ENCODE measurements at regions not wholly inside any gene's neighbourhood (a gene's known extent, or its start where the extent isn't known, plus 50 kb on each side); places are given as distances from the start of the nearest gene placed in this dataset.

DNA sequence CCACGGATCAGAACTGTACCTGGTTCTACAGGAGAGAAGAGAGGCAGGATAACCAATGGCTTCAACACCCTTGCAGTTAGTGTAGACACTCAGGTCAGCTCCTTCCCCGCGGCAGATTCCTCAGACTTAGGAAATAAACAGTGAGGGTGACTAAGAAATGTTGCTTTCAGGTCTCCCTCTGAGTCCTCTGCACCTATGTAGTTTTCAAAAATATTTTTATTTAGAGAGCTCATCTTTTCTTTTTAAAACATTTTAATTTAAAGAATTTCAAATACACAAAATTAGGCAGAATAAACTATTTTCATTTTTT lies 195.2 kb downstream of the KLF12 start:
- H3K4me2 ChIP-seq = no peak overlapping the region

DNA sequence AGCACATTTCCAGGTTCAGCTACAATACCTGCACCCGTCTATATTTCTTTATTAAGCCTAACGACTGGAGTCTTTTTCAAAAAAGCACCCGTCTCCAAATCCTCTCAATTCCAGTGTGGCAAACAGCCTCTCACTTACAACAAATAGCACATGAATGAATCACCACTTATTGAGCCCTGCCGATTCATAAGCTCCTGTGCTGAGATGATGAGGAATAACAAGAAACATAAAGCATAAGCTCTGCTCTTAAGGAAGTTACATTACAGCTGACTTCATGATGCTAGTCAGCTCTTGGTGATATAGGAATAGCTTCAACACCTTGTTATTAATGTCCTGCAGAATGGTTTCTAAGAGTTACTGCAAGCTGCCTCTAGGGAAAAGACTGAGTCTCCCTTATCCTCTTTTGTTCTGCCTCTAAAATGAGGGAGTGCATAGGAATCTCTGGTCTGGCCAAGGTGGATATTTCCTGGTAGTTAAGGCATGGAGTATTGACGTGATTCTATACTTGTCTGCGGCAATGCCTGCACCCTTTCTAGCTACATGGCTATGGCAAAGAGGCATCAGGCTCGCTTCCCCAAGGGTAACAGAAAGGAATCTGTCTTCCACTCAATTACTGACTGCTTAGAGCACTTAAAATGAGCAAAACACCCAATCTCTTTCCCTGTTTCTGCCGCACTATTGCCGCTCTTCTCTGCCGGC lies 195.7 kb downstream of the KLF12 start:
- no peaks in the 10 kb centered on the region for H3K79me2 ChIP-seq (ENCODE audit: insufficient read depth, low read depth)
- no peaks in the 10 kb centered on the region for H4K20me1 ChIP-seq (ENCODE audit: insufficient read depth)
- H3K9ac ChIP-seq = no peak overlapping the region
- no peak overlapping the region for H3K27ac ChIP-seq
- H3K4me2 ChIP-seq = no peak overlapping the region
- no peak overlapping the region for H2AFZ ChIP-seq (ENCODE audit: low read depth)
- no peaks in the 10 kb centered on the region for H3K36me3 ChIP-seq (ENCODE audit: insufficient read depth)
- no peaks in the 10 kb centered on the region for H3K27me3 ChIP-seq (ENCODE audit: insufficient read depth, low read depth)
- no peak overlapping the region for H3K4me3 ChIP-seq (IDR thresholded peaks at IDR 0.05; ENCODE audit: insufficient read depth, low read depth, low read length)
- TF ChIP-seq, protein P1, sequence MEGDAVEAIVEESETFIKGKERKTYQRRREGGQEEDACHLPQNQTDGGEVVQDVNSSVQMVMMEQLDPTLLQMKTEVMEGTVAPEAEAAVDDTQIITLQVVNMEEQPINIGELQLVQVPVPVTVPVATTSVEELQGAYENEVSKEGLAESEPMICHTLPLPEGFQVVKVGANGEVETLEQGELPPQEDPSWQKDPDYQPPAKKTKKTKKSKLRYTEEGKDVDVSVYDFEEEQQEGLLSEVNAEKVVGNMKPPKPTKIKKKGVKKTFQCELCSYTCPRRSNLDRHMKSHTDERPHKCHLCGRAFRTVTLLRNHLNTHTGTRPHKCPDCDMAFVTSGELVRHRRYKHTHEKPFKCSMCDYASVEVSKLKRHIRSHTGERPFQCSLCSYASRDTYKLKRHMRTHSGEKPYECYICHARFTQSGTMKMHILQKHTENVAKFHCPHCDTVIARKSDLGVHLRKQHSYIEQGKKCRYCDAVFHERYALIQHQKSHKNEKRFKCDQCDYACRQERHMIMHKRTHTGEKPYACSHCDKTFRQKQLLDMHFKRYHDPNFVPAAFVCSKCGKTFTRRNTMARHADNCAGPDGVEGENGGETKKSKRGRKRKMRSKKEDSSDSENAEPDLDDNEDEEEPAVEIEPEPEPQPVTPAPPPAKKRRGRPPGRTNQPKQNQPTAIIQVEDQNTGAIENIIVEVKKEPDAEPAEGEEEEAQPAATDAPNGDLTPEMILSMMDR (conservative IDR thresholded peaks at IDR 0.05; ENCODE audit: low read depth, low read length) = no peak
- H3K4me1 ChIP-seq (ENCODE audit: low read depth, poor library complexity, severe bottlenecking) = no peaks in the 10 kb centered on the region

More for the DNA sequence above, 195.2 kb downstream of the KLF12 start:
- Histone ChIP-seq H3K27ac (no peak overlapping the region), H3K27me3 (ENCODE audit: insufficient read depth, low read depth) (no peaks in the 10 kb centered on the region), H3K4me1 (ENCODE audit: low read depth, poor library complexity, severe bottlenecking) (no peaks in the 10 kb centered on the region), H3K9ac (no peak overlapping the region), H3K4me3 (IDR thresholded peaks at IDR 0.05; ENCODE audit: insufficient read depth, low read depth, low read length) (no peak overlapping the region), H3K79me2 (ENCODE audit: insufficient read depth, low read depth) (no peaks in the 10 kb centered on the region), H3K36me3 (ENCODE audit: insufficient read depth) (no peaks in the 10 kb centered on the region), H4K20me1 (ENCODE audit: insufficient read depth) (no peaks in the 10 kb centered on the region), H2AFZ (ENCODE audit: low read depth) (no peak overlapping the region)
- TF ChIP-seq, protein P1 (conservative IDR thresholded peaks at IDR 0.05; ENCODE audit: low read depth, low read length) = no peak

DNA sequence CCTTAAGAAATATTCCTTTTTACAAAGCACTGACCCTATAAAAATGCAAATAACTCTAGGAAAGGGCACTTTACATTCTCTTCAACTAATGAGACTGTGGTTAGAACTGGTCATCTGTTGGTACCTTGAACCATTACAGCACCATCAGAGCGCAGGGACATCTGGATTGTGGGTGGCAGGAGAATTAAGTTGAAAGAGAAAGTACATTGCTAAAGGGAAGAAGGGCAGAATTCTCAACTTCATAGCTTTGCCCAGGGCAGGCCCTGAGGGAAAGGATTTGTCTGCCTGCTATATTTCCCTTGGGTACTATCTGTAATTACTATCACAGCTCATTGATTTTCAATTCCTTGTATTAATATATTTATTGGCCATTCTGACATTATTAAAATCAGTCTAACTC lies 196.8 kb downstream of the KLF12 start:
- TF ChIP-seq, protein P1 (conservative IDR thresholded peaks at IDR 0.05; ENCODE audit: low read depth, low read length) = no peak
- no peaks in the 10 kb centered on the region for H3K36me3 ChIP-seq (ENCODE audit: insufficient read depth)

DNA sequence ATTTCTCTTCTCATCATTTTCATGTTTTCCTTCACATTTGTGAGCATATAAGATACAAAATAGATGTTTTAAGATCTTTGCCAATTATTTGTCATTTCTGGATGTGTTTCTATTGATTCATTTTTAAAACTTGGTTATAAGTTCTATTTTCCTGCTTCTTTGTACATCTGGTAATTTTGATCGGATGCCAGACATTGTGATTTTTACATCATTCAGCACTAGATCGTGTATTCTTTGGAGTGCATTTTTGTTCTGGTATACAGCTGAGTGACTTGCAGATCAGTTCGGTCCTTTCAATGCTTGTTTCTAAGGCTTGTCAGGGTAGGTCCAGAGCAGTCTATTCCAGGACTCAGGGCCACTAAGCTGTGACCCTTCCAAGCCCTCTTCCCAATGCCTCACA lies 198.2 kb downstream of the KLF12 start:
- H3K4me3 ChIP-seq (IDR thresholded peaks at IDR 0.05; ENCODE audit: insufficient read depth, low read depth, low read length) = no peak overlapping the region
- H3K9ac ChIP-seq = no peak overlapping the region
- H3K4me2 ChIP-seq = no peak overlapping the region
- no peak overlapping the region for H3K27ac ChIP-seq
- no peak overlapping the region for H2AFZ ChIP-seq (ENCODE audit: low read depth)
- H3K4me1 ChIP-seq (ENCODE audit: low read depth, poor library complexity, severe bottlenecking) = no peaks in the 10 kb centered on the region
- TF ChIP-seq, protein P1 (conservative IDR thresholded peaks at IDR 0.05; ENCODE audit: low read depth, low read length) = no peak
- no peaks in the 10 kb centered on the region for H3K36me3 ChIP-seq (ENCODE audit: insufficient read depth)
- no peaks in the 10 kb centered on the region for H3K79me2 ChIP-seq (ENCODE audit: insufficient read depth, low read depth)
- H4K20me1 ChIP-seq (ENCODE audit: insufficient read depth) = no peaks in the 10 kb centered on the region
- no peaks in the 10 kb centered on the region for H3K27me3 ChIP-seq (ENCODE audit: insufficient read depth, low read depth)

More for the DNA sequence above, 196.8 kb downstream of the KLF12 start:
- H3K79me2 ChIP-seq (ENCODE audit: insufficient read depth, low read depth) = no peaks in the 10 kb centered on the region
- no peak overlapping the region for H3K4me3 ChIP-seq (IDR thresholded peaks at IDR 0.05; ENCODE audit: insufficient read depth, low read depth, low read length)
- no peak overlapping the region for H3K27ac ChIP-seq
- H3K27me3 ChIP-seq (ENCODE audit: insufficient read depth, low read depth) = no peaks in the 10 kb centered on the region
- no peak overlapping the region for H2AFZ ChIP-seq (ENCODE audit: low read depth)
- H3K4me2 ChIP-seq = no peak overlapping the region
- H3K4me1 ChIP-seq (ENCODE audit: low read depth, poor library complexity, severe bottlenecking) = no peaks in the 10 kb centered on the region
- no peak overlapping the region for H3K9ac ChIP-seq
- no peaks in the 10 kb centered on the region for H4K20me1 ChIP-seq (ENCODE audit: insufficient read depth)
